GM20431 (cell line): ENCODE measurements at regions not wholly inside any gene's neighbourhood (a gene's known extent, or its start where the extent isn't known, plus 50 kb on each side); places are given as distances from the start of the nearest gene placed in this dataset.

Experiments used
- in situ Hi-C: fragments of 300-500 bp; cut with MseI, MboI; formaldehyde crosslinking; loops from one replicate; pipeline ENCODE4 v1.15.0; 2020; ENCODE audit warnings: low sequenced_read_pairs; ENCODE audit not compliant: unreplicated experiment

GRCh38 chr6:165716886-165717285 is 53.8 kb upstream of the PDE10A start:
- in situ Hi-C loops: no loop called here

- in situ Hi-C loops: no loop called here
These were observed 52.4 kb upstream of the PDE10A start for GRCh38 chr6:165715428-165715827.

GRCh38 chr6:165714907-165715306 is 51.9 kb upstream of the PDE10A start:
- in situ Hi-C loops: no loop called here

GRCh38 chr6:165713845-165714466 is 50.9 kb upstream of the PDE10A start:
- in situ Hi-C loops: no loop called here
